Stimulated activated naive CD8-positive, alpha-beta T cell treated with anti-CD3 and anti-CD28 coated beads, Interleukin-15, Interleukin-2, amounts not matched to agents 100 ng/mL and 50 ng/mL, for 24 hours (primary cell): ENCODE measurements at regions not wholly inside any gene's neighbourhood (a gene's known extent, or its start where the extent isn't known, plus 50 kb on each side); places are given as distances from the start of the nearest gene placed in this dataset.

ENCODE experiments used
- H3K27ac Mint-ChIP-seq: one replicate; pipeline ENCODE4 v1.8.0; 2021; ENCODE audit warnings: mild to moderate bottlenecking, mixed read lengths
- H3K27me3 Mint-ChIP-seq: one replicate; pipeline ENCODE4 v1.8.0; 2021; ENCODE audit warnings: mixed read lengths
- H3K36me3 Mint-ChIP-seq: one replicate; pipeline ENCODE4 v1.8.0; 2021; ENCODE audit warnings: low read depth, mixed read lengths
- H3K4me1 Mint-ChIP-seq: one replicate; pipeline ENCODE4 v1.8.0; 2021; ENCODE audit warnings: low read depth, mixed read lengths
- H3K4me3 Mint-ChIP-seq: one replicate; pipeline ENCODE4 v1.8.0; 2021; ENCODE audit warnings: mild to moderate bottlenecking, mixed read lengths
- H3K9me3 Mint-ChIP-seq: one replicate; pipeline ENCODE4 v1.8.0; 2021; ENCODE audit warnings: mixed read lengths

- Mint-ChIP-seq H3K27ac (no peak overlapping the region), H3K4me1 (no peaks in the 10 kb centered on the region), H3K27me3 (no peaks in the 10 kb centered on the region), H3K9me3 (no peaks in the 10 kb centered on the region), H3K36me3 (no peaks in the 10 kb centered on the region), H3K4me3 (no peak overlapping the region)
Observed at GRCh38 chr3:127033171-127033570, 50.3 kb downstream of the PLXNA1 start.

- no peaks in the 10 kb centered on the region for H3K36me3 Mint-ChIP-seq
- H3K9me3 Mint-ChIP-seq, result no peaks in the 10 kb centered on the region
- H3K4me1 Mint-ChIP-seq, result no peaks in the 10 kb centered on the region
- no peak overlapping the region for H3K4me3 Mint-ChIP-seq
- no peak overlapping the region for H3K27ac Mint-ChIP-seq
- H3K27me3 Mint-ChIP-seq, result no peaks in the 10 kb centered on the region
Observed at GRCh38 chr3:127033786-127034185, 50.9 kb downstream of the PLXNA1 start.

- Mint-ChIP-seq H3K27me3 (no peaks in the 10 kb centered on the region), H3K9me3 (no peaks in the 10 kb centered on the region), H3K4me1 (no peaks in the 10 kb centered on the region), H3K36me3 (no peaks in the 10 kb centered on the region), H3K27ac (no peak overlapping the region), H3K4me3 (no peak overlapping the region)
Observed at GRCh38 chr3:127034195-127034989, 51.5 kb downstream of the PLXNA1 start.

- H3K4me1 Mint-ChIP-seq, result no peaks in the 10 kb centered on the region
- H3K36me3 Mint-ChIP-seq, result no peaks in the 10 kb centered on the region
- no peaks in the 10 kb centered on the region for H3K9me3 Mint-ChIP-seq
- H3K27me3 Mint-ChIP-seq, result no peaks in the 10 kb centered on the region
- H3K4me3 Mint-ChIP-seq, result no peak overlapping the region
- no peak overlapping the region for H3K27ac Mint-ChIP-seq
Observed at GRCh38 chr3:127034990-127035652, 52.2 kb downstream of the PLXNA1 start.

GRCh38 chr3:127035677-127036076 is 52.8 kb downstream of the PLXNA1 start:
- H3K27ac Mint-ChIP-seq, result no peak overlapping the region
- no peaks in the 10 kb centered on the region for H3K4me1 Mint-ChIP-seq
- no peaks in the 10 kb centered on the region for H3K36me3 Mint-ChIP-seq
- H3K27me3 Mint-ChIP-seq, result no peaks in the 10 kb centered on the region
- H3K4me3 Mint-ChIP-seq, result no peak overlapping the region
- H3K9me3 Mint-ChIP-seq, result no peaks in the 10 kb centered on the region

GRCh38 chr3:127036209-127037020 is 53.5 kb downstream of the PLXNA1 start:
- Mint-ChIP-seq H3K4me1 (no peaks in the 10 kb centered on the region), H3K4me3 (no peak overlapping the region), H3K36me3 (no peaks in the 10 kb centered on the region), H3K27me3 (no peaks in the 10 kb centered on the region), H3K9me3 (no peaks in the 10 kb centered on the region), H3K27ac (no peak overlapping the region)

GRCh38 chr3:127037021-127037400 is 54.1 kb downstream of the PLXNA1 start:
- no peak overlapping the region for H3K27ac Mint-ChIP-seq
- no peaks in the 10 kb centered on the region for H3K4me1 Mint-ChIP-seq
- H3K9me3 Mint-ChIP-seq, result no peaks in the 10 kb centered on the region
- H3K36me3 Mint-ChIP-seq, result no peaks in the 10 kb centered on the region
- no peak overlapping the region for H3K4me3 Mint-ChIP-seq
- H3K27me3 Mint-ChIP-seq, result no peaks in the 10 kb centered on the region

GRCh38 chr3:127037418-127037841 is 54.5 kb downstream of the PLXNA1 start:
- no peak overlapping the region for H3K4me3 Mint-ChIP-seq
- H3K27ac Mint-ChIP-seq, result no peak overlapping the region
- no peaks in the 10 kb centered on the region for H3K4me1 Mint-ChIP-seq
- H3K36me3 Mint-ChIP-seq, result no peaks in the 10 kb centered on the region
- H3K9me3 Mint-ChIP-seq, result no peaks in the 10 kb centered on the region
- no peaks in the 10 kb centered on the region for H3K27me3 Mint-ChIP-seq

GRCh38 chr3:127037971-127038446 is 55.1 kb downstream of the PLXNA1 start:
- Mint-ChIP-seq H3K4me3 (no peak overlapping the region), H3K4me1 (no peaks in the 10 kb centered on the region), H3K9me3 (no peaks in the 10 kb centered on the region), H3K36me3 (no peaks in the 10 kb centered on the region), H3K27me3 (no peaks in the 10 kb centered on the region), H3K27ac (no peak overlapping the region)

GRCh38 chr3:127038466-127038865 is 55.6 kb downstream of the PLXNA1 start:
- Mint-ChIP-seq H3K4me3 (no peak overlapping the region), H3K27ac (no peak overlapping the region)

GRCh38 chr3:127038923-127039581 is 56.1 kb downstream of the PLXNA1 start:
- Mint-ChIP-seq H3K4me1 (no peaks in the 10 kb centered on the region), H3K36me3 (no peaks in the 10 kb centered on the region), H3K27ac (no peak overlapping the region), H3K4me3 (no peak overlapping the region), H3K9me3 (no peaks in the 10 kb centered on the region), H3K27me3 (no peaks in the 10 kb centered on the region)

More at GRCh38 chr3:127038466-127038865, 55.6 kb downstream of the PLXNA1 start:
- H3K4me1 Mint-ChIP-seq, result no peaks in the 10 kb centered on the region
- H3K36me3 Mint-ChIP-seq, result no peaks in the 10 kb centered on the region
- no peaks in the 10 kb centered on the region for H3K9me3 Mint-ChIP-seq
- H3K27me3 Mint-ChIP-seq, result no peaks in the 10 kb centered on the region

- Mint-ChIP-seq H3K27me3 (peaks cover 2% of the 10 kb centered on the region), H3K27ac (no peak overlapping the region), H3K36me3 (no peaks in the 10 kb centered on the region), H3K9me3 (no peaks in the 10 kb centered on the region), H3K4me3 (no peak overlapping the region), H3K4me1 (no peaks in the 10 kb centered on the region)
Observed at GRCh38 chr3:127039719-127040118, 56.8 kb downstream of the PLXNA1 start.

GRCh38 chr3:127040216-127040615 is 57.3 kb downstream of the PLXNA1 start:
- no peaks in the 10 kb centered on the region for H3K4me1 Mint-ChIP-seq
- H3K9me3 Mint-ChIP-seq, result no peaks in the 10 kb centered on the region
- H3K4me3 Mint-ChIP-seq, result no peak overlapping the region
- peaks cover 2% of the 10 kb centered on the region for H3K27me3 Mint-ChIP-seq
- no peaks in the 10 kb centered on the region for H3K36me3 Mint-ChIP-seq
- no peak overlapping the region for H3K27ac Mint-ChIP-seq

- Mint-ChIP-seq H3K4me1 (no peaks in the 10 kb centered on the region), H3K27ac (no peak overlapping the region), H3K4me3 (no peak overlapping the region), H3K36me3 (no peaks in the 10 kb centered on the region), H3K9me3 (no peaks in the 10 kb centered on the region), H3K27me3 (peaks cover 2% of the 10 kb centered on the region)
Observed at GRCh38 chr3:127041264-127041820, 58.4 kb downstream of the PLXNA1 start.
